Ectodermal cell (in vitro differentiated cells): ENCODE measurements at regions not wholly inside any gene's neighbourhood (a gene's known extent, or its start where the extent isn't known, plus 50 kb on each side); places are given as distances from the start of the nearest gene placed in this dataset.

Experiments
- H3K27ac ChIP-seq: 2 replicates; pipeline ENCODE4 v1.7.0; 2013; ENCODE audit warnings: mild to moderate bottlenecking, low read depth, low read length; ENCODE audit not compliant: insufficient read depth, poor library complexity, severe bottlenecking
- H3K27me3 ChIP-seq: 2 replicates; pipeline ENCODE4 v1.7.0; 2013; ENCODE audit warnings: mild to moderate bottlenecking, low read length; ENCODE audit not compliant: insufficient read depth, control insufficient read depth, poor library complexity, severe bottlenecking
- H3K36me3 ChIP-seq: one replicate; pipeline ENCODE4 v1.7.0; 2013; ENCODE audit warnings: low read length; ENCODE audit not compliant: control insufficient read depth, insufficient read depth
- H3K4me1 ChIP-seq: one replicate; pipeline ENCODE4 v1.7.0; 2013; ENCODE audit warnings: low read length; ENCODE audit not compliant: control insufficient read depth, insufficient read depth
- H3K4me3 ChIP-seq: 2 replicates; pipeline ENCODE4 v1.7.0; 2013; ENCODE audit warnings: low read depth, low read length, control low read depth; ENCODE audit not compliant: insufficient read depth
- H3K9me3 ChIP-seq: 2 replicates; pipeline ENCODE4 v1.7.0; 2013; ENCODE audit warnings: mild to moderate bottlenecking, low read length, moderate library complexity; ENCODE audit not compliant: control insufficient read depth
- WGBS, 2 experiments: methylation state at CpG; one replicate each; pipeline ENCODE4 v1.1.7; 2013; ENCODE audit warnings: missing lambda C conversion rate in 2 of 2; 5-methylcytosine and 5-hydroxymethylcytosine counted together

GRCh38 chr22:49267996-49268395 is 559.7 kb downstream of the BRD1 start:
- peaks cover 13% of the 10 kb centered on the region for H3K4me1 ChIP-seq
- no peaks in the 10 kb centered on the region for H3K9me3 ChIP-seq
- H3K27me3 ChIP-seq, result peaks cover 21% of the 10 kb centered on the region
- H3K4me3 ChIP-seq, result no peak overlapping the region
- H3K36me3 ChIP-seq, result no peaks in the 10 kb centered on the region
- 47 to 55% methylated on average over 7 of the region's 7 CpGs for WGBS, 2 experiments
- no peak overlapping the region for H3K27ac ChIP-seq

- H3K27me3 ChIP-seq, result peaks cover 19% of the 10 kb centered on the region
- peaks cover 13% of the 10 kb centered on the region for H3K4me1 ChIP-seq
- H3K36me3 ChIP-seq, result no peaks in the 10 kb centered on the region
- no peak overlapping the region for H3K27ac ChIP-seq
- no peaks in the 10 kb centered on the region for H3K9me3 ChIP-seq
- WGBS, 2 experiments, result 79% methylated on average over 52 to 53 of the region's 53 CpGs
- H3K4me3 ChIP-seq, result no peak overlapping the region
Observed at GRCh38 chr22:49266561-49267519, 560.8 kb downstream of the BRD1 start.

GRCh38 chr22:49264696-49265095 is 563.0 kb downstream of the BRD1 start:
- WGBS, 2 experiments, result 95 to 96% methylated on average over 11 of the region's 11 CpGs
- Histone ChIP-seq H3K4me1 (peaks cover 14% of the 10 kb centered on the region), H3K36me3 (no peaks in the 10 kb centered on the region), H3K9me3 (no peaks in the 10 kb centered on the region), H3K4me3 (no peak overlapping the region), H3K27ac (no peak overlapping the region), H3K27me3 (peaks cover 2% of the 10 kb centered on the region)

- Histone ChIP-seq H3K9me3 (no peaks in the 10 kb centered on the region), H3K36me3 (no peaks in the 10 kb centered on the region), H3K4me1 (peaks cover 17% of the 10 kb centered on the region), H3K27ac (no peak overlapping the region), H3K27me3 (no peaks in the 10 kb centered on the region), H3K4me3 (no peak overlapping the region)
- 95 to 96% methylated on average over 12 to 14 of the region's 15 CpGs for WGBS, 2 experiments
Observed at GRCh38 chr22:49263101-49263500, 564.6 kb downstream of the BRD1 start.

- Histone ChIP-seq H3K4me1 (peaks cover 17% of the 10 kb centered on the region), H3K27ac (no peak overlapping the region), H3K9me3 (no peaks in the 10 kb centered on the region), H3K27me3 (no peaks in the 10 kb centered on the region), H3K4me3 (no peak overlapping the region), H3K36me3 (no peaks in the 10 kb centered on the region)
- 94 to 97% methylated on average over 12 of the region's 12 CpGs for WGBS, 2 experiments
Observed at GRCh38 chr22:49262167-49262566, 565.5 kb downstream of the BRD1 start.

GRCh38 chr22:49261616-49262015 is 566.1 kb downstream of the BRD1 start:
- Histone ChIP-seq H3K27me3 (no peaks in the 10 kb centered on the region), H3K9me3 (no peaks in the 10 kb centered on the region), H3K4me1 (peaks cover 14% of the 10 kb centered on the region), H3K27ac (no peak overlapping the region), H3K4me3 (no peak overlapping the region), H3K36me3 (no peaks in the 10 kb centered on the region)
- WGBS, 2 experiments, result 91% methylated on average over 17 of the region's 17 CpGs

GRCh38 chr22:49260681-49261580 is 566.7 kb downstream of the BRD1 start:
- 92 to 93% methylated on average over 17 of the region's 17 CpGs for WGBS, 2 experiments
- Histone ChIP-seq H3K36me3 (no peaks in the 10 kb centered on the region), H3K4me1 (peaks cover 10% of the 10 kb centered on the region)

GRCh38 chr22:49259839-49260615 is 567.6 kb downstream of the BRD1 start:
- WGBS, 2 experiments, result 85 to 90% methylated on average over 8 of the region's 8 CpGs
- H3K36me3 ChIP-seq, result no peaks in the 10 kb centered on the region
- peaks cover 10% of the 10 kb centered on the region for H3K4me1 ChIP-seq
- no peaks in the 10 kb centered on the region for H3K27me3 ChIP-seq
- H3K9me3 ChIP-seq, result no peaks in the 10 kb centered on the region
- no peak overlapping the region for H3K4me3 ChIP-seq
- H3K27ac ChIP-seq, result no peak overlapping the region

More at GRCh38 chr22:49260681-49261580, 566.7 kb downstream of the BRD1 start:
- Histone ChIP-seq H3K27me3 (no peaks in the 10 kb centered on the region), H3K9me3 (no peaks in the 10 kb centered on the region), H3K27ac (no peak overlapping the region), H3K4me3 (no peak overlapping the region)

- H3K4me3 ChIP-seq, result no peak overlapping the region
- H3K27me3 ChIP-seq, result no peaks in the 10 kb centered on the region
- 94% methylated on average over 31 of the region's 31 CpGs for whole genome bisulfite sequencing, 2 experiments
- H3K36me3 ChIP-seq, result no peaks in the 10 kb centered on the region
- no peak overlapping the region for H3K27ac ChIP-seq
- H3K9me3 ChIP-seq, result no peaks in the 10 kb centered on the region
- H3K4me1 ChIP-seq, result peaks cover 10% of the 10 kb centered on the region
Observed at GRCh38 chr22:49258107-49259010, 569.3 kb downstream of the BRD1 start.
